ENCODE measurements at regions not wholly inside any gene's neighbourhood (a gene's known extent, or its start where the extent isn't known, plus 50 kb on each side); places are given as distances from the start of the nearest gene placed in this dataset.

GRCh38 chrX:110863883-110864282 is 68.3 kb upstream of the CHRDL1 start:
- no peak for DNase-seq (ENCODE audit: low read depth in 1 of 2, low spot score in 1 of 2)

GRCh38 chrX:110858565-110858964 is 62.9 kb upstream of the CHRDL1 start:
- DNase-seq (ENCODE audit: low read depth in 1 of 2, low spot score in 1 of 2): no peak

- DNase-seq (ENCODE audit: low read depth in 1 of 2, low spot score in 1 of 2): no peak
Observed at GRCh38 chrX:110853610-110854009, 58.0 kb upstream of the CHRDL1 start.

- no peak for DNase-seq (ENCODE audit: low read depth in 1 of 2, low spot score in 1 of 2)
Observed at GRCh38 chrX:110852180-110852579, 56.6 kb upstream of the CHRDL1 start.

- no peak for DNase-seq (ENCODE audit: low read depth in 1 of 2, low spot score in 1 of 2)
Observed at GRCh38 chrX:110851780-110852179, 56.2 kb upstream of the CHRDL1 start.

- DNase-seq (ENCODE audit: low read depth in 1 of 2, low spot score in 1 of 2): no peak
Observed at GRCh38 chrX:110847334-110847733, 51.7 kb upstream of the CHRDL1 start.

GRCh38 chrX:110846071-110846470 is 50.5 kb upstream of the CHRDL1 start:
- no peak for DNase-seq (ENCODE audit: low read depth in 1 of 2, low spot score in 1 of 2)

Data from activated T-helper 1 cell treated with anti-CD3 and anti-CD28 coated beads, Interleukin-2, amount 50 U/mL, for 16 hours (primary cell).